Body of pancreas (tissue), 4 donors: ENCODE measurements at regions not wholly inside any gene's neighbourhood (a gene's known extent, or its start where the extent isn't known, plus 50 kb on each side); places are given as distances from the start of the nearest gene placed in this dataset.

Experiments used
- CTCF ChIP-seq, 7 experiments: fragments of 450-650 bp in 4 of 7; fragments of 200-600 bp in 3 of 7; sonication (generic) in 3 of 7; IDR thresholded peaks; one replicate each; pipeline ENCODE4 v1.5.1; 2016 to 2019; ENCODE audit warnings: antibody characterized with exemption in 7 of 7
- POLR2A ChIP-seq, 3 donors: fragments of 450-650 bp; IDR thresholded peaks; one replicate each; pipeline ENCODE4 v1.6.1; 2016; ENCODE audit warnings: antibody characterized with exemption in 3 of 3, mild to moderate bottlenecking in 2 of 3

GRCh38 chr12:67422081-67422480 lies 152.9 kb downstream of the CAND1 start:
- TF ChIP-seq CTCF (IDR thresholded peaks at IDR 0.05) (no peak), POLR2A (IDR thresholded peaks at IDR 0.05) (no peak)
